Activated CD4-positive, alpha-beta memory T cell treated with anti-CD3 and anti-CD28 coated beads for 36 hours (primary cell): ENCODE measurements at regions not wholly inside any gene's neighbourhood (a gene's known extent, or its start where the extent isn't known, plus 50 kb on each side); places are given as distances from the start of the nearest gene placed in this dataset.

ENCODE experiments used
- CTCF ChIA-PET: fragments of 350-600 bp; sonication (Branson Sonifier 250); formaldehyde crosslinking; loops from one replicate; lab custom pipeline; 2021; ENCODE audit warnings: antibody characterized with exemption, inconsistent platforms; lab: Charles Lee
- POLR2A ChIA-PET: fragments of 350-600 bp; sonication (Branson Sonifier 250); formaldehyde crosslinking; loops from one replicate; lab custom pipeline; 2021; ENCODE audit warnings: antibody characterized with exemption; lab: Charles Lee
- DNase-seq: peaks from one replicate; pipeline ENCODE4 v3.0.0-alpha.2; 2020
- H3K27ac Mint-ChIP-seq: one replicate; pipeline ENCODE4 v1.8.0; 2021; ENCODE audit warnings: mixed read lengths
- H3K27me3 Mint-ChIP-seq: one replicate; pipeline ENCODE4 v1.8.0; 2021; ENCODE audit warnings: mixed read lengths
- H3K36me3 Mint-ChIP-seq: one replicate; pipeline ENCODE4 v1.8.0; 2021; ENCODE audit warnings: mixed read lengths
- H3K4me1 Mint-ChIP-seq: one replicate; pipeline ENCODE4 v1.8.0; 2021; ENCODE audit warnings: low read depth, mixed read lengths
- H3K4me3 Mint-ChIP-seq: one replicate; pipeline ENCODE4 v1.8.0; 2021; ENCODE audit warnings: mild to moderate bottlenecking, mixed read lengths
- H3K9me3 Mint-ChIP-seq: one replicate; pipeline ENCODE4 v1.8.0; 2021; ENCODE audit warnings: mixed read lengths
- intact Hi-C: fragments of 100-400 bp; cut with micrococcal nuclease; formaldehyde crosslinking; loops from one replicate; pipeline ENCODE4 v1.15.1; 2023

DNA sequence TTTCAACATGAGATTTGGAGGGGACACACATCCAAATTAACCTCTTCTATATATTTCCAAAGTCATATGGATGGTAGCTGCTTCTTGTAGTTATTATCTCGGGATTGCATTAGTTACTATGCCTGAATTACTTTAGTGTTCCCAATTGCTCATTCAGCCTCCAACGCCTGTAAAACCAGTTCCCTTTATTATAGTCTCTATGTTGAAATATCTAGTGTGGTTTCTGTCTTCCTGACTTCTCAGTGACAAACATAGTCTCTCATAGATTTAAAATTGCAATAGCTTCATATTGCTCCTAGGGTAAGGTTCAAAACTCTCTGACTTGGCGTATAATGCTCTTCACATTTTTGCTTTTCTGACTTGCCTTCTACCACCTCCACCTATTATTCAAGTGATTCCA is 366.4 kb downstream of the CASP12 start:
- intact Hi-C loops: no loop called here
- DNase-seq: no peak
- ChIA-PET CTCF (no interaction called here), POLR2A (no interaction called here)
- H3K36me3 Mint-ChIP-seq: no peaks in the 10 kb centered on the region
- no peaks in the 10 kb centered on the region for H3K9me3 Mint-ChIP-seq
- no peak overlapping the region for H3K27ac Mint-ChIP-seq
- H3K4me1 Mint-ChIP-seq: peaks cover 5% of the 10 kb centered on the region
- no peaks in the 10 kb centered on the region for H3K27me3 Mint-ChIP-seq
- no peak overlapping the region for H3K4me3 Mint-ChIP-seq

DNA sequence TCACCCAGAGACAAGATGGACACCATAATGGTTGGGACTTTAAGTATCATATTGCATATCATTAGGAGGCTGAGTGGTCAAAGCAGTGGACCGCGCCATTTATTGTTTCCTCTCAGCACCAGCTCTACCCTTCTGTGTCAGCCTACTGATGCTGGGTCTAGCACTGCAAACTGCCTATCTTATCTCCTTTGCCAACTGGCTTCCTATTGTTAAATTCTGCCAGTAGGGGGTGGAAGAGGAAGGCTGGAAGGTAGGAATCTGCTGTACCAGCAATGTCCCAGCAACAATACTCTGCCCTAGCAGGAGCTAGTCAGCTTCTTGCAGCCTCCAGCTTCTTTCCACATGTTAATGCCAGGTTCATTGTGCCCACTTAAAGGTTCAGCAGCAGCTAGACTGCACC is 367.1 kb upstream of the PDGFD start:
- POLR2A ChIA-PET: no interaction called here
- Mint-ChIP-seq H3K27me3 (no peaks in the 10 kb centered on the region), H3K4me3 (no peak overlapping the region), H3K4me1 (peaks cover 5% of the 10 kb centered on the region), H3K27ac (no peak overlapping the region), H3K9me3 (no peaks in the 10 kb centered on the region), H3K36me3 (no peaks in the 10 kb centered on the region)
- CTCF ChIA-PET: interaction anchor here (0.5 to 1.5 kb wide), 2 partner anchors 10 to 26 kb away, joined by 3 read pairs; no protein-coding TSS in a partner anchor
- no peak for DNase-seq
- intact Hi-C loops: no loop called here

GRCh38 chr11:104529906-104530305 is 366.0 kb upstream of the PDGFD start:
- Mint-ChIP-seq H3K27me3 (no peaks in the 10 kb centered on the region), H3K4me3 (no peak overlapping the region), H3K4me1 (peaks cover 5% of the 10 kb centered on the region), H3K9me3 (no peaks in the 10 kb centered on the region), H3K27ac (no peak overlapping the region), H3K36me3 (no peaks in the 10 kb centered on the region)
- DNase-seq: no peak
- intact Hi-C loops: loop anchor here (5.0 kb wide), 1 partner anchor 1537 kb away; no protein-coding TSS in a partner anchor
- CTCF ChIA-PET: no interaction called here
- POLR2A ChIA-PET: no interaction called here

DNA sequence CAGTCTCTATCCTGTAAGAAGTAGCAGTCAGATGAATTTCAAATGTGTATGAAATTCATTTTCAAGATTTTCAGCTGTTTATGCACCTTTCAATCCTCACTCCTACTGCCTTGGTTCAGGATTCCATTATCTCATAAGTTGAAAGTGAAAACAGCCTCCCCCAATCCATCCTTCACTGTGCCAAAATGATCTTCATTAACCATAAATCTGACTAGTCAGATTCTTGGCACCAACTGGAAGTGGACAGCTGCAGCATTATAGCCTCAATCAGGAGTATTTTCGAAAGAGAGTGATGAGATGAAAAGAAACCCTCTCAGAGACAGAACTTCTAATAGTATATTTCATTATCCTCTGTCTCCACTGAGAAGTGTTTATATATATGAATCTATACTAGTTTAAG is 365.3 kb upstream of the PDGFD start:
- ChIA-PET CTCF (no interaction called here), POLR2A (no interaction called here)
- Mint-ChIP-seq H3K27ac (no peak overlapping the region), H3K4me1 (peaks cover 5% of the 10 kb centered on the region), H3K9me3 (no peaks in the 10 kb centered on the region), H3K36me3 (no peaks in the 10 kb centered on the region), H3K4me3 (no peak overlapping the region), H3K27me3 (no peaks in the 10 kb centered on the region)
- no peak for DNase-seq
- intact Hi-C loops: loop anchor here (5.0 kb wide), 1 partner anchor 1538 kb away; no protein-coding TSS in a partner anchor

GRCh38 chr11:104526006-104526405 is 362.1 kb upstream of the PDGFD start:
- no peak for DNase-seq
- no peak overlapping the region for H3K27ac Mint-ChIP-seq
- ChIA-PET CTCF (no interaction called here), POLR2A (no interaction called here)
- H3K9me3 Mint-ChIP-seq: no peaks in the 10 kb centered on the region
- H3K27me3 Mint-ChIP-seq: no peaks in the 10 kb centered on the region
- H3K4me3 Mint-ChIP-seq: no peak overlapping the region
- peaks cover 5% of the 10 kb centered on the region for H3K4me1 Mint-ChIP-seq
- intact Hi-C loops: loop anchor here (5.0 kb wide), 1 partner anchor 1541 kb away; no protein-coding TSS in a partner anchor
- H3K36me3 Mint-ChIP-seq: no peaks in the 10 kb centered on the region

DNA sequence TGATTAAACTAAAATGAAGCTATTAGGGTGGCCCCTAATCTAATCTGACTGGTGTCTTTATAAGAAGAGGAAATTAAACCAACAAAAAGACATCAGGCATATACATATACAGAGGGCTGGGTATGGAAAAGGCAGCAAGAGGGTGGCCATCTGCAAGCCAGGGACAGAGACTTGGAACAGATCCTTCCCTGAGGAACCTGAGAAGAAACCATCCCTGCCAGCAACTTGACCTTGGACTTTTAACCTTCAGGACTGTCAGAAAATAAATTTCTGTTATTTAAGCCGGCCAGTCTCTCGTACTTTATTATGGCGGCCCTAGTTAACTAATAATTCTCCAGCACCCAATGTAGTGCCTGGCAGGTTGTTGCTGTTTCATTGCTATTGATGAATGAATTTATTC is 361.5 kb upstream of the PDGFD start:
- H3K9me3 Mint-ChIP-seq: no peaks in the 10 kb centered on the region
- H3K36me3 Mint-ChIP-seq: no peaks in the 10 kb centered on the region
- ChIA-PET POLR2A (no interaction called here), CTCF (no interaction called here)
- no peaks in the 10 kb centered on the region for H3K27me3 Mint-ChIP-seq
- H3K4me3 Mint-ChIP-seq: no peak overlapping the region
- no peak for DNase-seq
- intact Hi-C loops: loop anchor here (5.0 kb wide), 1 partner anchor 1542 kb away; no protein-coding TSS in a partner anchor
- H3K27ac Mint-ChIP-seq: no peak overlapping the region
- peaks cover 5% of the 10 kb centered on the region for H3K4me1 Mint-ChIP-seq

GRCh38 chr11:104524254-104524653 is 360.3 kb upstream of the PDGFD start:
- Mint-ChIP-seq H3K9me3 (no peaks in the 10 kb centered on the region), H3K36me3 (no peaks in the 10 kb centered on the region), H3K4me3 (no peak overlapping the region), H3K27ac (no peak overlapping the region), H3K4me1 (peaks cover 5% of the 10 kb centered on the region), H3K27me3 (no peaks in the 10 kb centered on the region)
- ChIA-PET CTCF (no interaction called here), POLR2A (no interaction called here)
- intact Hi-C loops: no loop called here
- DNase-seq: no peak

GRCh38 chr11:104523611-104524010 is 359.7 kb upstream of the PDGFD start:
- Mint-ChIP-seq H3K27me3 (no peaks in the 10 kb centered on the region), H3K27ac (no peak overlapping the region), H3K4me1 (peaks cover 5% of the 10 kb centered on the region), H3K36me3 (no peaks in the 10 kb centered on the region), H3K4me3 (no peak overlapping the region), H3K9me3 (no peaks in the 10 kb centered on the region)
- intact Hi-C loops: no loop called here
- ChIA-PET CTCF (no interaction called here), POLR2A (no interaction called here)
- no peak for DNase-seq

DNA sequence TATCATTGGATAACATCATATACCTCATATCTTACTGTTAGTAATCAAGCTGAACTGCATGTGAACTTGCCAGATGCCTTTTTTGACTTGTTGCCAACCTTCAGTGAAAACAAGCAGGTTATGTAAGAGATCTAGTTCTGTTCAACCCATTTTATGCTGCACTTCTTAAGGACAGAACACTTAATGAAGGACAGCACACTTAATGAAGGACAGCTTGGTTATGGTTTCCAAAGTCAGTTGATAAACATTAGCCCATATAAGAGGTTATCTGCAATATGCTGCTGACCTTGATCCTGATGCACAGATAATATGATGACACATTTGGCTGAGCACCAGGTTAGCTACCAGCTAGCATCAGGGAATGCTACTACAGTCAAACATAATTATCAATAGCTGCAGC is 358.7 kb upstream of the PDGFD start:
- Mint-ChIP-seq H3K4me3 (no peak overlapping the region), H3K27ac (no peak overlapping the region), H3K4me1 (peaks cover 5% of the 10 kb centered on the region), H3K9me3 (no peaks in the 10 kb centered on the region), H3K27me3 (no peaks in the 10 kb centered on the region), H3K36me3 (no peaks in the 10 kb centered on the region)
- CTCF ChIA-PET: no interaction called here
- no peak for DNase-seq
- POLR2A ChIA-PET: no interaction called here
- intact Hi-C loops: no loop called here

DNA sequence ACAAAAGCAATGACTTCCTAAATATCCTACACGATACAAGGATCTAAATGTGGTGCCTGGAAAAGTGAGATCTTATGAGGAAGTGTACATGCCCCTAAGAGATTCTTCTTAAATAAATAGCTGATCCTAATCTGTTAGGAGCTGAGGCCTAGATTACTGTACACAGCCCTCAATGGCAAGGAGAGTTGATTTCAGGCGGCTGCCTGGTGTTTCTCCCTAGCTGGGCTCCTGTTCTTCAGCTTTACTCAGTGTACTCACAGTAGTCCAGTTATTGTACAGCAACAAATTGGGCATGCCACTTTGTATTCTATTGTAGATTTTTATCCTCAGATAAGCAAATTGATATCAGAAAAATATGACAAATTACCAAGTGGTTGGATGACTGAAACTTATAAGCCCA is 358.2 kb upstream of the PDGFD start:
- H3K4me3 Mint-ChIP-seq: no peak overlapping the region
- H3K36me3 Mint-ChIP-seq: no peaks in the 10 kb centered on the region
- intact Hi-C loops: no loop called here
- H3K27me3 Mint-ChIP-seq: no peaks in the 10 kb centered on the region
- H3K4me1 Mint-ChIP-seq: no peaks in the 10 kb centered on the region
- POLR2A ChIA-PET: no interaction called here
- no peaks in the 10 kb centered on the region for H3K9me3 Mint-ChIP-seq
- no peak overlapping the region for H3K27ac Mint-ChIP-seq
- CTCF ChIA-PET: no interaction called here
- no peak for DNase-seq

DNA sequence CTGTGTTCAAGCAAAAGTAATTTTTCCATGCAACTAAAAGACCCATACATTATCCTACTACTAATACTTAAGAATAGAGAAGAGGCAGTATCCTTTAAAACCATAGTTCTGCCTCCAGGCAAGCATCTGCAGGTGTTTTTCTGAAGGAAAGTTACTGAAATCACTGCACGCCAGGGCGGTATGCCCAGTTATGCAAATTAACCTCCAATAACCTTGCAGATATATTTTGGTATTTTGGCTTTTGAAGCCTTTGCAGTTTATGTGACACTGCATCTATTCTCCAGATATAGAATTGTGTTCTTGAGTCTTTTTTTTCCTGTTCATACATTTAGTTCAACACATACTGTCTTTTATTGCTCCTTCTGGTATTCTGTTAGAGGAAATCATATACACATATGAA is 346.2 kb upstream of the PDGFD start:
- CTCF ChIA-PET: interaction anchor here (0.7 kb wide), 1 partner anchor 257 kb away, joined by 3 read pairs; no protein-coding TSS in a partner anchor
- no peak for DNase-seq
- peaks cover 8% of the 10 kb centered on the region for H3K27me3 Mint-ChIP-seq
- POLR2A ChIA-PET: no interaction called here
- no peaks in the 10 kb centered on the region for H3K4me1 Mint-ChIP-seq
- H3K9me3 Mint-ChIP-seq: no peaks in the 10 kb centered on the region
- H3K27ac Mint-ChIP-seq: no peak overlapping the region
- no peak overlapping the region for H3K4me3 Mint-ChIP-seq
- H3K36me3 Mint-ChIP-seq: no peaks in the 10 kb centered on the region
- intact Hi-C loops: no loop called here

- Mint-ChIP-seq H3K36me3 (peaks cover 6% of the 10 kb centered on the region), H3K4me3 (no peak overlapping the region), H3K27ac (no peak overlapping the region), H3K27me3 (peaks cover 5% of the 10 kb centered on the region), H3K4me1 (no peaks in the 10 kb centered on the region), H3K9me3 (peaks cover 26% of the 10 kb centered on the region)
- intact Hi-C loops: no loop called here
- ChIA-PET CTCF (no interaction called here), POLR2A (no interaction called here)
- DNase-seq: no peak
Measured at GRCh38 chr11:104490182-104490581, 326.2 kb upstream of the PDGFD start.

- H3K4me3 Mint-ChIP-seq: no peak overlapping the region
- H3K36me3 Mint-ChIP-seq: peaks cover 6% of the 10 kb centered on the region
- intact Hi-C loops: no loop called here
- ChIA-PET CTCF (no interaction called here), POLR2A (no interaction called here)
- no peak for DNase-seq
- peaks cover 5% of the 10 kb centered on the region for H3K27me3 Mint-ChIP-seq
- H3K9me3 Mint-ChIP-seq: peaks cover 26% of the 10 kb centered on the region
- H3K4me1 Mint-ChIP-seq: no peaks in the 10 kb centered on the region
- H3K27ac Mint-ChIP-seq: no peak overlapping the region
Measured at GRCh38 chr11:104488561-104488960, 324.6 kb upstream of the PDGFD start.
